ENCODE measurements at regions not wholly inside any gene's neighbourhood (a gene's known extent, or its start where the extent isn't known, plus 50 kb on each side); places are given as distances from the start of the nearest gene placed in this dataset.

GRCh38 chr21:14609274-14609673 is 63.2 kb upstream of the SAMSN1 start:
- TF ChIP-seq CTCF (IDR thresholded peaks at IDR 0.05), result no peak
- TF ChIP-seq EP300 (IDR thresholded peaks at IDR 0.05), result no peak
- no peak for TF ChIP-seq POLR2AphosphoS5 (IDR thresholded peaks at IDR 0.05)
- no peak for TF ChIP-seq POLR2A (IDR thresholded peaks at IDR 0.05)
- no peak overlapping the region for H3K27ac ChIP-seq
- H3K4me1 ChIP-seq, result no peaks in the 10 kb centered on the region
- ATAC-seq (ENCODE audit: low FRiP score in 2 of 2) (no peak), DNase-seq (no peak)
- H3K4me3 ChIP-seq, result no peak overlapping the region
- no peaks in the 10 kb centered on the region for H3K36me3 ChIP-seq
- no peaks in the 10 kb centered on the region for H3K9me3 ChIP-seq
- H3K27me3 ChIP-seq, result no peaks in the 10 kb centered on the region

GRCh38 chr21:14607262-14607661 is 61.1 kb upstream of the SAMSN1 start:
- Histone ChIP-seq H3K27ac (no peak overlapping the region), H3K9me3 (no peaks in the 10 kb centered on the region), H3K4me3 (no peak overlapping the region), H3K4me1 (peaks cover 0 to 4% (median 2%) of the 10 kb centered on the region in 4 donors), H3K27me3 (no peaks in the 10 kb centered on the region), H3K36me3 (no peaks in the 10 kb centered on the region)
- DNase-seq (no peak), ATAC-seq (ENCODE audit: low FRiP score in 2 of 2) (no peak)
- TF ChIP-seq POLR2A (IDR thresholded peaks at IDR 0.05), result no peak
- TF ChIP-seq EP300 (IDR thresholded peaks at IDR 0.05), result no peak
- no peak for TF ChIP-seq CTCF (IDR thresholded peaks at IDR 0.05)
- no peak for TF ChIP-seq POLR2AphosphoS5 (IDR thresholded peaks at IDR 0.05)
- WGBS, 2 donors, result 100% methylated on average over 2 of the region's 2 CpGs

- 79 to 84% methylated on average over 2 of the region's 2 CpGs for WGBS, 2 donors
- Histone ChIP-seq H3K27ac (no peak overlapping the region), H3K36me3 (no peaks in the 10 kb centered on the region), H3K4me3 (no peak overlapping the region), H3K27me3 (no peaks in the 10 kb centered on the region), H3K4me1 (peaks cover 0 to 5% (median 2%) of the 10 kb centered on the region in 4 donors), H3K9me3 (no peaks in the 10 kb centered on the region)
- no peak for DNase-seq
- no peak for ATAC-seq (ENCODE audit: low FRiP score in 2 of 2)
- TF ChIP-seq POLR2AphosphoS5 (IDR thresholded peaks at IDR 0.05) (no peak), EP300 (IDR thresholded peaks at IDR 0.05) (no peak), CTCF (IDR thresholded peaks at IDR 0.05) (no peak), POLR2A (IDR thresholded peaks at IDR 0.05) (no peak)
Observed at GRCh38 chr21:14603202-14603601, 57.1 kb upstream of the SAMSN1 start.

- Histone ChIP-seq H3K36me3 (no peaks in the 10 kb centered on the region), H3K27ac (no peak overlapping the region), H3K4me3 (peak overlapping the region in 2 of 4 donors; percentile 5 to 10), H3K9me3 (no peaks in the 10 kb centered on the region), H3K27me3 (no peaks in the 10 kb centered on the region), H3K4me1 (peaks cover 0 to 5% (median 2%) of the 10 kb centered on the region in 4 donors)
- ATAC-seq (ENCODE audit: low FRiP score in 2 of 2), result no peak
- 13 to 28% methylated on average over 1 of the region's 1 CpG for WGBS, 2 donors
- TF ChIP-seq POLR2A (IDR thresholded peaks at IDR 0.05), result no peak
- TF ChIP-seq EP300 (IDR thresholded peaks at IDR 0.05), result no peak
- TF ChIP-seq CTCF (IDR thresholded peaks at IDR 0.05), result no peak
- DNase-seq, result no peak
Observed at GRCh38 chr21:14602382-14602958, 56.4 kb upstream of the SAMSN1 start.

GRCh38 chr21:14600569-14601297 is 54.6 kb upstream of the SAMSN1 start:
- Histone ChIP-seq H3K27me3 (no peaks in the 10 kb centered on the region), H3K36me3 (no peaks in the 10 kb centered on the region), H3K4me3 (no peak overlapping the region), H3K4me1 (peaks cover 0 to 5% (median 2%) of the 10 kb centered on the region in 4 donors), H3K27ac (no peak overlapping the region), H3K9me3 (no peaks in the 10 kb centered on the region)
- ATAC-seq (ENCODE audit: low FRiP score in 2 of 2), result no peak
- WGBS, 2 donors, result 78 to 81% methylated on average over 3 of the region's 3 CpGs
- DNase-seq, result no peak
- TF ChIP-seq POLR2A (IDR thresholded peaks at IDR 0.05) (no peak), POLR2AphosphoS5 (IDR thresholded peaks at IDR 0.05) (no peak), EP300 (IDR thresholded peaks at IDR 0.05) (no peak), CTCF (IDR thresholded peaks at IDR 0.05) (no peak)
